ENCODE measurements at regions not wholly inside any gene's neighbourhood (a gene's known extent, or its start where the extent isn't known, plus 50 kb on each side); places are given as distances from the start of the nearest gene placed in this dataset.
A peak's percentile ranks its signal among the peaks of the same experiment; 100 is the strongest.
"Not testable (repeated sequence)": the region's sequence is repeated elsewhere in the genome, so short reads cannot be mapped to it uniquely, and the experiment has no call there.

GRCh38 chr7:65317372-65317771, 56.3 kb upstream of the ZNF92 start:
- DNase-seq: no peak

GRCh38 chr7:65310761-65311160, 62.9 kb upstream of the ZNF92 start:
- DNase-seq: no peak

DNA sequence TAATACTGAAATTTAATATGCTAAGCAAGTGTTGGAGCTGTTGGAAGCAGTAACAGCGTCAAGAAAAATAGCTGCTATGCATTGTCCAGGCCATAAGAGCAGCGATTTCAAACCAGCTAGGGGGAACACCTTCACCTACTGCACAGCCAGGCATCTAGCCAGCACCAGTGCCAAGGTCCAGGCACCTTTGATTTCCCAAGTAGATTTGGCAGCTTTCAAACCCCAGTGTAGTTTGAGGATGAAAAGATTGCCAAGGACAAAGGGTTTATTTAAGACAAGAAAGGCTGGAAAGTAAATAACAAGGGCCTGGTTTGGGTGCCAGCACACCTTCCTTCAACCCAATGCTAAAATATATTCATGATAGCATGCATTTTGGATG, 65.4 kb upstream of the ZNF92 start:
- no peak for DNase-seq

DNA sequence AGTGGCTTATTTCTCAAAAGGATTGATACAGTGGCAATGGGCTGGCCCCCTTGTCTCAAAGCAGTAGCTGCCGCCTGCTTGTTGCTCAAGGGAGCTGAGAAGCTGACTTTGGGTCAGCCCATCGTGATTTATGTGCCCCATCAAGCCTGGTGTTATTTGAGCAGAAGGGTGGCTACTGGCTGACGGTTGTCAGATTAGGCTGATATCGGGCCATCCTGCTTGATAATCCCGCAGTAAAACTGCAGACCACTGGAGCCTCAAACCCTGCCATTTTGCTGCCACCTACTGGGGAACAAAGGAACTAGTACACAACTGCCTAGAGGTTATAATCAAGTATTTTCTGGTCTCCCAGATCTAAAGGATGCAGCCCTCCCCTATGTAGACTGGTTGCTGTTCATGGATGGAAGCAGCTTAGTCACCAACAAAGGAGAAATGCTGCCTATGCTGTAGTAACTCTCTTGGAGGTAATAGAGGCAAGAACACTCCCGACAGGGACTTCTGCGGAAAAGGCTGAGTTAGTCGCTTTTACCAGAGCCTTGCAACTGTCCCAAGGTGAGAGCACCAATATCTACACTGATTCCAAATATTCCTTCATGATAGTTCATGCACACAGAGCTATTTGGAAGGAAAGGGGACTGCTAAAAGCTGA, 65.9 kb upstream of the ZNF92 start:
- DNase-seq: peak in 11 of 14 donors; percentile 1 to 42 (median 8)

DNA sequence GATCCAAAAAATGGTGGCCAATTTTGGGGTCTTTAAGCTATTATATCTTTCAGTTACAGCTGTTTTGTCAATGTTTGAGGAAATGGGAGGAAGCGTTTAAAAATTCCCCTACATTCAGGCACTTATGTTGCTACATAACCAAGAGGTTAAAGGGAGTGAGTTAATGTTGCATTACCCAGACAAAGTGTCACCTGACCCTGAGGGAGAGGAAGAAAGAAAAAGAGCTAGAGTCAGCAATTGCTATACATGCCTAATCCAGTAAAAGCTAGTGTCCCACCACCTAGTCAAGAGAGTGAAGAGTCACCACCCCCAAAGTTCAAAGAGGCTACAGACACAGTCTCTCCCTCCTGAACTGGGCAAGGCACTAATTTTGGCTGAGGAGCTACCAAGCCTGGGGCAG, 69.5 kb upstream of the ZNF92 start:
- no peak for DNase-seq

DNA sequence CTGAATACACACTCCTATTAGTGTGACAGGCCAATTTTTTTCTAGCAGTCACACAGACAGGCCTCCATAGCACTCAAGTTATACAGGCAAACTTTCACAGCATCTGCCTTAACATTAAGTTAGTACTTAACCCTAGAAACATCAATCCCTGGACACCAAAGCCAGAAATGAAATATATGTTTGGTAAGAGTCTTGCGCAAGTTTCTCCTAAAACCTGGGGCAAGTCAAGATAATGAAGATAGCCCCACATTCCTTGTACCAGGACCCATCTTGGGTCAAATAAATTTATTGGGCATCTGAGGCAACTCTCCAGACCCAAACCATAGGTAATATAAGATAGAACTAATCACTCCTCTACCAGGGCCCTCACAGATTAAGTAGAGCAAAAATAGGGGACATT, 70.8 kb upstream of the ZNF92 start:
- DNase-seq: no peak

DNA sequence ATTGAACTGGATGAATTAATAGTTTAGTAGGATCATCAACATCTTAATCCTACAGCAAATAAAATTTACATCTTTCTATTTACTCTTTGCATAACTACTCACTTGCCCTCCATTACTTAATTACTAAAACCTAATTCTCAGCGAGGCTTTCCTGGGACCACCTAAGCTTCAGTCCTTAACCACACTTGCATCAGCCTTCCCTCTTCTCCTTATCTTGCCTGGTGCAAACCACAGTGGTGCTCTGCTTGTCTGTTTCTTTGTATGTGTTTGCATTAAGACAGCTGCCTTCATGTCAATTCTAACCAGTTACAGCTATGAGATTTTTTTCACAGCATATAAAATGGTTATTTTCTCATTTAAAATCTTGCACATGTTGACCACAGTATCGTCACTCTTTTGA, 72.6 kb upstream of the ZNF92 start:
- DNase-seq: no peak

GRCh38 chr7:65295409-65295808, 78.2 kb upstream of the ZNF92 start:
- DNase-seq: no peak

DNA sequence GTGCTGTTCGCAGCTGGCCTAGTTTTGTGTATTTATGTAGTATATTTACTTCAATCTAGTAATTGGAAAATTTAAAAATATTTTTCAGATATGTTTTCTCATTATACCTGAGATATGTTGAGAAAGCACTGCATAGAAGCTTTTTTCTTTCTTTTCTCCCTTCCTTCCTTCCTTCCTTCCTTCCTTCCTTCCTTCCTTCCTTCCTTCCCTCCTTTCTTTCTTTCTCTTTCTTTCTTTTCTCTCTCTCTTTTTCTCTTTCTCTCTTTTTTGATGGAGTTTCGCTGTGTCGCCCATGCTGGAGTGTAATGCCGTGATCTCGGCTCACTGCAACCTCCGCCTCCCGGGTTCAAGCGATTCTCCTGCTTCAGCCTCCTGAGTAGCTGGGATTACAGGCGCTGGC, 83.3 kb upstream of the ZNF92 start:
- DNase-seq: not testable (repeated sequence)

GRCh38 chr7:65287023-65287422, 86.6 kb upstream of the ZNF92 start:
- no peak for DNase-seq

DNA sequence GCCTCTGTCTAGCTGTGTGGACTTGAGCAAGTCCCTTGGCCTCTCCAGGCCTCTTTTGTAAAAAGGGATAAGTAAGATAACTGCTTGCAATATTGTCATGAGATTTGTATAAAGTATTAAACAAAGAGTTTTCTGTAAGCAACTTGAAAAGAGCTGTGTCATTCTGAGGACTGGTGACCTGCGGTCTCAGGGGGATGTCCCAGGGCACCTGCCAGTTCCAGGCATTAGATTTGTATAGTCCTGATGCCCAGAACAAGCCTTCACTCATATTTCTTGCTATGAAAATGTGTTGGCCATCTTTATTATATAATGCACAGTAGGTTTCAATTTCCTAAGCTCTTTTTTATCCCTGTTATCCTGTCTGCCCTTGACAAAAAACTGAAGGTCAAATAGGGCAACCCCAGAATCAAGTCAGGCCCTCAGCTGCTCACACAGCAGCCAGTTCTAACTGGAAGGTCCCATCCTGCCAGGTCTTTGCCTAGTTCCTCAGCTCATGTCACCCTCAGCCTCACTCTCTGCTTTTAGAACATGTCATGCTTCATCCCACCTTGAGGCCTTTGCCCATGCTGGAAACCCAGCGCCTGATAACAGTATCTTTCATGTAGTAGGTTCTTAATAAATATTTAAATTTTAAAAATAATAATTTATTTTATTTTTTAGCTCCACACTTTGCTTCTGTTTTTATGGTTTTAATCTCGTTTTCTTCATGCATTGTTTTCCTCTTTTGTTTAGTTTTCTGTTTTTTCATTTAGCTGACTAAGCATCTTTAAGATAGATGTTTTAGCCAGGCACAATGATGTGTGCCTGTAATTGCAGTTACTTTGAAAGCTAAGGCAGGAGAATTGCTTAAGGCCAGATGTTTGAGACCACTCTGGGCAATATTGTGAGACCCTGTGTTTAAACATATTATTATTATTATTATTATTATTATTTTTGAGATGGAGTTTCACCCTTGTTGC, 87.5 kb upstream of the ZNF92 start:
- DNase-seq: no peak

DNA sequence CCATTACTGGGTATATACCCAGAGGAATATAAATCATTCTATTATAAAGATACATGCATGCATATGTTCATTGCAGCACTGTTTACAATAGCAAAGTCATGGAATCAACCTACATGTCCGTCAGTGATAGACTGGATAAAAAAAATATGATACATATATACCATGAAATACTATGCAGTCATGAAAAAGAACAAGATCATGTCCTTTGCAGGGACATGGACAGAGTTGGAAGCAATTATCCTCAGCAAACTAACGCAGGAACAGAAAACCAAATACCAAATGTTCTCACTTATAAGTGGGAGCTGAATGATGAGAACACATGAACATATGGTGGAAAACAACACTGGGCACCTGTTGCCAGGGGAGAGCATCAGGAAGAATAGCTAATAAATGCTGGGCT, 88.4 kb upstream of the ZNF92 start:
- not testable (repeated sequence) for DNase-seq

GRCh38 chr7:65279795-65280194, 93.9 kb upstream of the ZNF92 start:
- no peak for DNase-seq

GRCh38 chr7:65276822-65277221, 96.8 kb upstream of the ZNF92 start:
- DNase-seq: no peak

DNA sequence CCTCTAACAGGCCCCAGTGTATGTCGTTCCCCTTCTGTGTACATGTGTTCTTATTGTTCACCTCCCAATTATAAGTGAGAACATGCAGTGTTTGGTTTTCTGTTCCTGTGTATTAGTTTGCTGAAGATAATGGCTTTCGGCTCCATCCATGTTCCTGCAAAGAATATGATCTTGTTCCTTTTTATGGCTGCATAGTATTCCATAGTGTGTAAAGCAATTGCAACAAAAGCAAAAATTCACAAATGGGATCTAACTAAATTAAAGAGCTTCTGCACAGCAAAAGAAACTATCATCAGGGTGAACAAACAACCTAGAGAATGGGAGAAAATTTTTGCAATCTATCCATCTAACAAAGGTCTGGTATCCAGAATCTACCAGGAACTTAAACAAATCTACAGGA, 102.2 kb upstream of the ZNF92 start:
- not testable (repeated sequence) for DNase-seq

- no peak for DNase-seq
Observed at GRCh38 chr7:65269150-65269856, 104.4 kb upstream of the ZNF92 start.

DNA sequence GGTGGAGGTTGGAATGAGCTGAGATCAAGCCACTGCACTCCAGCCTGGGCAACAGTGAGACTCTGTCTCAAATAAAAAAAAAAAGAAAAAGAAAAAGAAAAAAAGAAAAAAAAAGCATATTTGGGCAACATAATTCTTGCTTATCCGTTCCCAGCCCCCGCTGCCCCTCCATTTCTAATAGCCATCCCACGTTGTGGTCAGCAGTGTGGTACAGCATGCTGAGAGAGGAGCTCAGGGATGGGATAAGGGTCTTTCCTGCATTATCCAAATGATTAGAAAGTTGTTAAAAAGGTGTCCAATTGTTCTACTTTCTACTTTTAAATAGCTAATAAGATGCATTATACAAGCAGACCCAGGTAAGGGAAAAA, 104.9 kb upstream of the ZNF92 start:
- no peak for DNase-seq

DNA sequence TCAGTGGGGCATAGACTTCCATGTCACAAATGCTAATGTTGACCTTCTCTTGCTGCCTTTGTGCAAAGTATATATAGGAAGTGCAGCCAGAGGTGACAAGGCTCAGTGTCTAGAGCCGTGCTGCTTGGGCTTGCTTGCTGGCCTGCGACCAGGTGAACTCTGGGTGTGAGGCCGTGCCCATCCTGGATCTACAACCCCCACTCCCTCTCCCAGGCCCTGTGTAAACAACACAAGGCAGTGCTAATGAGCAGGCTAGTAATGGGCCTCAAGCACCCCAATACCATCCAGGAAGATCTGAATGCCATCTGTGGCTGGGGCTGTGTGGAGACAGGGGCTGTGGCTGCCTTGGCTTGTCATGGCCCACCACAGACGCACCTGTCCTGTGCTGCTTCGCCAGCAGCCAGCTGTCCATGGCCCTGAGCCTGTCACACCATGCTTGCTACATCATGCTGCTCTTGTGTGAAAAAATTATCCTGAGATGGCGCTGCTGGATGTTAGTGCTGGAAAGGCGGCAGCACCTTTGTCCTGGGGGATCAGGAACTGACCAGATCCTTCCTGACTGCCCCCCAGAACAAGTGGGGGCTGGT, 107.6 kb upstream of the ZNF92 start:
- no peak for DNase-seq

GRCh38 chr7:65264258-65264657, 109.4 kb upstream of the ZNF92 start:
- DNase-seq: no peak

- not testable (repeated sequence) for DNase-seq
Observed at GRCh38 chr7:65260673-65261072, 113.0 kb upstream of the ZNF92 start.

- DNase-seq: not testable (repeated sequence)
Observed at GRCh38 chr7:65259864-65260525, 113.7 kb upstream of the ZNF92 start.

GRCh38 chr7:65254061-65254460, 119.6 kb upstream of the ZNF92 start:
- DNase-seq: no peak
